ENCODE measurements at regions not wholly inside any gene's neighbourhood (a gene's known extent, or its start where the extent isn't known, plus 50 kb on each side); places are given as distances from the start of the nearest gene placed in this dataset.

DNA sequence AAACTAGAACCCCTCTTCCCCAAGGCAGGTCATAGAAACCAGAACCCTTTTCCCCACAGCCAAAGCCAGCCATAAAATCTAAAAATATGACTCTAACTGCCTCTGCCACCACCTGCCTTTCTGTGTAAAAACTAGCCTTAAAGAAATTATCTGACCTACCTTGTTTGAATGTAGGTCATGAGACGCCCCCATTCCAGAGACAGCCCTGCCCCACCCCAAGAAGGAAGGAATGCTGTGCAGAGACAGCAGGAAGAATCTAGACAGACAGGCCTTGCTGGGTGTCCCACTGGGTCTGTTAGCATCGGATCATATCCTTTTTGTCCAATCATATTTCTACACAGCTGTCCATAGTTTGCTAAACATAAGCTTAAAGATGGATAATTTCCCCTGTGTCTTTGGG, 128.4 kb upstream of the RAB4A start:
- ChIA-PET POLR2A (no interaction called here), CTCF (no interaction called here)
- no peak overlapping the region for H3K27ac ChIP-seq (ENCODE audit: low read depth, low read length)
- H3K27me3 ChIP-seq (ENCODE audit: control insufficient read depth, insufficient read depth, low read length) = peaks cover 27% of the 10 kb centered on the region
- no peak overlapping the region for H3K4me3 ChIP-seq (ENCODE audit: low read depth, low read length)
- DNase-seq (ENCODE audit: low read depth, low spot score) = no peak
- H3K9me3 ChIP-seq (ENCODE audit: control insufficient read depth, insufficient read depth, low read length) = no peaks in the 10 kb centered on the region
- TF ChIP-seq, protein P1, sequence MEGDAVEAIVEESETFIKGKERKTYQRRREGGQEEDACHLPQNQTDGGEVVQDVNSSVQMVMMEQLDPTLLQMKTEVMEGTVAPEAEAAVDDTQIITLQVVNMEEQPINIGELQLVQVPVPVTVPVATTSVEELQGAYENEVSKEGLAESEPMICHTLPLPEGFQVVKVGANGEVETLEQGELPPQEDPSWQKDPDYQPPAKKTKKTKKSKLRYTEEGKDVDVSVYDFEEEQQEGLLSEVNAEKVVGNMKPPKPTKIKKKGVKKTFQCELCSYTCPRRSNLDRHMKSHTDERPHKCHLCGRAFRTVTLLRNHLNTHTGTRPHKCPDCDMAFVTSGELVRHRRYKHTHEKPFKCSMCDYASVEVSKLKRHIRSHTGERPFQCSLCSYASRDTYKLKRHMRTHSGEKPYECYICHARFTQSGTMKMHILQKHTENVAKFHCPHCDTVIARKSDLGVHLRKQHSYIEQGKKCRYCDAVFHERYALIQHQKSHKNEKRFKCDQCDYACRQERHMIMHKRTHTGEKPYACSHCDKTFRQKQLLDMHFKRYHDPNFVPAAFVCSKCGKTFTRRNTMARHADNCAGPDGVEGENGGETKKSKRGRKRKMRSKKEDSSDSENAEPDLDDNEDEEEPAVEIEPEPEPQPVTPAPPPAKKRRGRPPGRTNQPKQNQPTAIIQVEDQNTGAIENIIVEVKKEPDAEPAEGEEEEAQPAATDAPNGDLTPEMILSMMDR (IDR thresholded peaks at IDR 0.05; ENCODE audit: low read depth, low read length) = no peak

DNA sequence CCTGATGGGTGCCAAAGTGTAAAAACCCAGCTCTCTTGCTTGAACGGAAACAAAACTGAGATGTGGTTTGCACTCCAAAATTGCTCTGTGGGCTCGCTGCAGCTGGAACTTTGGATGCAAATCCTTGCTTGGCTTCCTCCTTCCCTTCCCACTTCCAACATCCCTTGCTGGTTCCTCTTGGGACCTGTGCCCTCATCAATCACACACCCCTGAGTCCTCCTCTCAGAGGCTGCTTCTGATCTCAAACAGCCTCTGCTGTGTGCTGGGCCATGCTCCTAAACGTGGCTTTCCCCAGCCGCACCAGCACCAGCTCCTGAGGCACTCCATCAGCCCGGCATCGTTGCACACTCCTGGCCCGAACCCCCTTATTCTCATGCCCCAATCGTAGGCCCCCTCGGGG, 124.3 kb upstream of the RAB4A start:
- ChIA-PET CTCF (interaction anchor here (0.8 kb wide), 1 partner anchor 483 kb away, joined by 5 read pairs; no protein-coding TSS in a partner anchor), POLR2A (no interaction called here)
- no peak for DNase-seq (ENCODE audit: low read depth, low spot score)
- Histone ChIP-seq H3K4me3 (ENCODE audit: low read depth, low read length) (no peak overlapping the region), H3K9me3 (ENCODE audit: control insufficient read depth, insufficient read depth, low read length) (no peaks in the 10 kb centered on the region), H3K27ac (ENCODE audit: low read depth, low read length) (no peak overlapping the region), H3K27me3 (ENCODE audit: control insufficient read depth, insufficient read depth, low read length) (peaks cover 43% of the 10 kb centered on the region)
- TF ChIP-seq, protein P1 (IDR thresholded peaks at IDR 0.05; ENCODE audit: low read depth, low read length) = no peak

DNA sequence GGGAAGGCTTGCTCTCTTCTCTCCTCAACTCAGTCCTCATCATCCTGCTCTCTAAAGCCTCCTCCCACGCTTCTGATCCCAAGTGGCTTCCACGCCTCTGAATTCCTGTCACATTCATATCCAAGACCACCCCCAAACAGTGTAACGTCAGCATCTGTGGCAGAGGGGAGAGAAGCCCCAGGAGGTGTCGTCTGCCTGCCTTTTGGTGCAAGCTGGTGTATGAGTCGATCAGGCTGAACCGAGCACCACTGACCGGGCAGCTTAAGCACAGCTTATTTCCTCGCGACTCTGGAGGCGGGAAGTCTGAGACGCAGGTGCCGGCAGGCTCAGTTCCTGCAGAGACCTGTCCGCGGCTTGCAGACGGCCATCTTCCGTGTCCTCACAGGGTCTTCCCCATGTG, 123.8 kb upstream of the RAB4A start:
- ChIA-PET POLR2A (no interaction called here), CTCF (interaction anchor here (0.6 to 0.8 kb wide), 2 partner anchors 274 to 483 kb away, joined by 3 to 5 read pairs; no protein-coding TSS in a partner anchor)
- H3K4me3 ChIP-seq (ENCODE audit: low read depth, low read length) = no peak overlapping the region
- H3K27me3 ChIP-seq (ENCODE audit: control insufficient read depth, insufficient read depth, low read length) = peaks cover 43% of the 10 kb centered on the region
- H3K9me3 ChIP-seq (ENCODE audit: control insufficient read depth, insufficient read depth, low read length) = no peaks in the 10 kb centered on the region
- TF ChIP-seq, protein P1 (IDR thresholded peaks at IDR 0.05; ENCODE audit: low read depth, low read length) = no peak
- DNase-seq (ENCODE audit: low read depth, low spot score) = no peak
- no peak overlapping the region for H3K27ac ChIP-seq (ENCODE audit: low read depth, low read length)

DNA sequence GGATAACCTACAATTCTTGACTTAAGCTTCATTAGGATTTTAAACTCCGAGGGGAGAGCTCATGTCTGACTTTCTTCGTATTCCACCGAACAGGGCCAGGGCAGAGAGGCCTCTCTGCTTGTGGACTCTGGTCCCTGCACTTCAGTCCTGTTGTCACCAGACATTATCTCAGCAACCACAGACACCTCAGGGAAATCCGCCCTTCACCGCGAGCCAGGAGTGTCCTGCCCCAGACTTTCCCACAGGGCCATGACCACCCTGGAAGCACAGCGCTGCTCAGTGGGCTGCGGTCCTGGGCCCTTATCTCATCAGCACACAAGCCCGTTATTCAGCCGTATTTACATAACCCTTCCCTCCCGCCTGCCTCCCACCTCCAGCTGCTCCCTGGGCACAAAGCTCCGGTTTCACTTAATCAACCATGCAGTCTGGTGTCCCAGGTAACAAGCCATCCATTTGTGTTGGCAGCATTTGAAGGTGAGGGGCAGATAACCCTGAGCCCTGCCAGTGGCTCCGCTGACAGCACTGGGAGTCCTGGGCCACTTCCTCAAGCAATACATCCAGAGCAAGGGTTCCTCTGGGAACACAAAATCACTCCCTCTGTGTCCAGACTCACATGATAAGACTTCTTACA, 122.8 kb upstream of the RAB4A start:
- Histone ChIP-seq H3K27me3 (ENCODE audit: control insufficient read depth, insufficient read depth, low read length) (peaks cover 43% of the 10 kb centered on the region), H3K9me3 (ENCODE audit: control insufficient read depth, insufficient read depth, low read length) (no peaks in the 10 kb centered on the region), H3K4me3 (ENCODE audit: low read depth, low read length) (no peak overlapping the region), H3K27ac (ENCODE audit: low read depth, low read length) (no peak overlapping the region)
- ChIA-PET POLR2A (no interaction called here), CTCF (no interaction called here)
- no peak for DNase-seq (ENCODE audit: low read depth, low spot score)
- TF ChIP-seq, protein P1 (IDR thresholded peaks at IDR 0.05; ENCODE audit: low read depth, low read length) = no peak

DNA sequence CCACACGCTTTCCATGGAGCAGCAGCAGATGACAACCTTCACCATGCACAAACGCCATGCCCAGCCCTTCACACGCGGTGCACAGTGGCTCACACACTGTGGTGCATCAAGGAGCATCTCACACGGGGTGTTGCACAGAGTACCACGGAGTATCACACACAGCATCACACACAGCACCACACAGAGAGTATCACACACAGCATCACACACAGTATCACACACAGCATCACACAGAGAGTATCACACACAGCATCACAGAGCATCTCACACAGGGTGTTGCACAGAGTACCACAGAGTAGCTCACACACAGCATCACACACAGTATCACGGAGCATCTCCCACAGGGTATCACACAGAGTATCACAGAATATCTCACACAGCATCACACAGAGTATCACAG, 122.2 kb upstream of the RAB4A start:
- POLR2A ChIA-PET = no interaction called here
- DNase-seq (ENCODE audit: low read depth, low spot score) = no peak
- Histone ChIP-seq H3K27ac (ENCODE audit: low read depth, low read length) (no peak overlapping the region), H3K4me3 (ENCODE audit: low read depth, low read length) (no peak overlapping the region), H3K27me3 (ENCODE audit: control insufficient read depth, insufficient read depth, low read length) (peaks cover 43% of the 10 kb centered on the region), H3K9me3 (ENCODE audit: control insufficient read depth, insufficient read depth, low read length) (no peaks in the 10 kb centered on the region)
- CTCF ChIA-PET = no interaction called here
- TF ChIP-seq, protein P1 (IDR thresholded peaks at IDR 0.05; ENCODE audit: low read depth, low read length) = no peak

Data from AG04450 (cell line).